ENCODE measurements at regions not wholly inside any gene's neighbourhood (a gene's known extent, or its start where the extent isn't known, plus 50 kb on each side); places are given as distances from the start of the nearest gene placed in this dataset.
A peak's percentile ranks its signal among the peaks of the same experiment; 100 is the strongest.
"Not testable (repeated sequence)": the region's sequence is repeated elsewhere in the genome, so short reads cannot be mapped to it uniquely, and the experiment has no call there.

- no peak for DNase-seq
Observed at GRCh38 chr3:71944482-71945065, 159.6 kb upstream of the PROK2 start.

GRCh38 chr3:71942432-71943187 lies 157.7 kb upstream of the PROK2 start:
- no peak for DNase-seq

- DNase-seq: no peak
Observed at GRCh38 chr3:71940486-71940885, 155.5 kb upstream of the PROK2 start.

GRCh38 chr3:71938081-71938480 lies 153.1 kb upstream of the PROK2 start:
- DNase-seq: not testable (repeated sequence)

GRCh38 chr3:71936681-71937080 lies 151.7 kb upstream of the PROK2 start:
- no peak for DNase-seq

- DNase-seq: no peak
Observed at GRCh38 chr3:71934520-71935270, 149.7 kb upstream of the PROK2 start.

GRCh38 chr3:71931922-71932321 lies 147.0 kb upstream of the PROK2 start:
- no peak for DNase-seq

GRCh38 chr3:71930056-71930991 lies 145.4 kb upstream of the PROK2 start:
- DNase-seq: no peak

GRCh38 chr3:71928212-71928611 lies 143.3 kb upstream of the PROK2 start:
- no peak for DNase-seq

- no peak for DNase-seq
Observed at GRCh38 chr3:71927505-71928066, 142.6 kb upstream of the PROK2 start.

- DNase-seq: no peak
Observed at GRCh38 chr3:71926616-71927015, 141.7 kb upstream of the PROK2 start.

- DNase-seq: peak in 1 of 56 donors; percentile 2
Observed at GRCh38 chr3:71926262-71926600, 141.3 kb upstream of the PROK2 start.

- DNase-seq: not testable (repeated sequence)
Observed at GRCh38 chr3:71925511-71926261, 140.7 kb upstream of the PROK2 start.

GRCh38 chr3:71924721-71925120 lies 139.8 kb upstream of the PROK2 start:
- no peak for DNase-seq

GRCh38 chr3:71921036-71921435 lies 136.1 kb upstream of the PROK2 start:
- DNase-seq: no peak

GRCh38 chr3:71919572-71919971 lies 134.6 kb upstream of the PROK2 start:
- DNase-seq: no peak

GRCh38 chr3:71917545-71917944 lies 132.6 kb upstream of the PROK2 start:
- DNase-seq: no peak

GRCh38 chr3:71916747-71917369 lies 131.9 kb upstream of the PROK2 start:
- DNase-seq: peak in 27 of 56 donors; percentile 1 to 45 (median 14)

- DNase-seq: no peak
Observed at GRCh38 chr3:71912839-71913495, 128.0 kb upstream of the PROK2 start.
